SU-DHL-6 (cell line): ENCODE measurements at regions not wholly inside any gene's neighbourhood (a gene's known extent, or its start where the extent isn't known, plus 50 kb on each side); places are given as distances from the start of the nearest gene placed in this dataset.

Source experiments
- CTCF ChIP-seq: fragments of 200-600 bp; sonication (generic); IDR thresholded peaks from one replicate; pipeline ENCODE4 v1.5.1; 2017; ENCODE audit warnings: antibody characterized with exemption, mild to moderate bottlenecking, low read length, moderate library complexity; ENCODE audit not compliant: insufficient read depth, poor library complexity, severe bottlenecking
- EZH2phosphoT487 ChIP-seq: fragments of 200-600 bp; sonication (generic), shearing (Covaris generic); conservative IDR thresholded peaks from 2 replicates; pipeline ENCODE4 v1.6.1; 2018; ENCODE audit warnings: mild to moderate bottlenecking, antibody characterized with exemption, low read length, moderate library complexity, mixed read lengths

GRCh38 chr6:160810238-160810637 is 108.2 kb downstream of the PLG start:
- no peak for TF ChIP-seq CTCF
- no peak for TF ChIP-seq EZH2phosphoT487
